K562 (cell line): ENCODE measurements at regions not wholly inside any gene's neighbourhood (a gene's known extent, or its start where the extent isn't known, plus 50 kb on each side); places are given as distances from the start of the nearest gene placed in this dataset.

Source experiments
- ATAC-seq: fragments of 200-7000 bp; cut with Tn5 transposase; 3 replicates; pipeline ENCODE4 v1.9.1; 2020; ENCODE audit warnings: moderate library complexity
- BruUV-seq: library from RNA; stranded (reverse); fragments of 400-500 nt; replicated peaks from 2 replicates; lab custom pipeline; 2021; lab: Mats Ljungman, UMichigan
- CTCF ChIA-PET: fragments of 300-600 bp; formaldehyde crosslinking; extraction: SDS; loops from one replicate; lab custom pipeline; 2021; ENCODE audit warnings: low intra/inter-chr PET ratio; lab: Yijun Ruan, JAX
- POLR2A ChIA-PET: fragments of 300-600, 350-650 bp; sonication (Branson Sonifier 250); formaldehyde crosslinking; extraction: SDS; loops from one replicate; lab custom pipeline; 2021; ENCODE audit warnings: antibody characterized with exemption, inconsistent platforms; lab: Yijun Ruan, JAX
- DNase-seq, 4 experiments: peaks; one replicate each; pipeline versions ENCODE4 v3.0.0 to v3.0.0-alpha.2; 2011 to 2018; ENCODE audit warnings: low spot score in 3 of 4, mixed read lengths in 3 of 4; ENCODE audit errors: extremely low read depth in 1 of 4
- FAIRE-seq: peaks from 2 replicates; lab custom pipeline; 2011; peaks lifted over from hg19 to GRCh38; lab: Jason Lieb, UNC
- H2AFZ ChIP-seq: 2 replicates; pipeline ENCODE4 v1.6.0; 2011; ENCODE audit warnings: low read depth, low read length, control low read depth, inconsistent platforms
- H3K27ac ChIP-seq: fragments of 200-600 bp; 3 replicates; pipeline ENCODE4 v1.8.0; 2011; ENCODE audit warnings: low read depth, mild to moderate bottlenecking, control low read depth, inconsistent platforms, low read length, moderate library complexity, mixed read lengths; ENCODE audit errors: extremely low read depth
- H3K27me3 ChIP-seq, 2 experiments: fragments of 300-600 bp in 1 of 2; 2 replicates in 1 of 2; 3 replicates in 1 of 2; pipeline versions ENCODE4 v1.6.0 to v1.8.0; 2011; ENCODE audit warnings: inconsistent platforms in 2 of 2, low read length in 2 of 2, mild to moderate bottlenecking in 1 of 2, mixed read lengths in 1 of 2, moderate library complexity in 1 of 2; ENCODE audit not compliant: control insufficient read depth in 2 of 2, insufficient read depth in 2 of 2
- H3K36me3 ChIP-seq: fragments of 300-600 bp; 3 replicates; pipeline ENCODE4 v1.8.0; 2011; ENCODE audit warnings: mild to moderate bottlenecking, low read length, inconsistent platforms; ENCODE audit not compliant: control insufficient read depth, insufficient read depth
- H3K4me1 ChIP-seq, 2 experiments: fragments of 200-600 bp in 1 of 2; replicated peaks in 1 of 2; 2 replicates in 1 of 2; 3 replicates in 1 of 2; pipeline versions ENCODE4 v1.5.1 to v1.8.0; 2011; ENCODE audit warnings: inconsistent platforms in 2 of 2, low read length in 2 of 2, mild to moderate bottlenecking in 1 of 2, mixed read lengths in 1 of 2, moderate library complexity in 1 of 2; ENCODE audit not compliant: control insufficient read depth in 2 of 2, insufficient read depth in 2 of 2
- H3K4me2 ChIP-seq: 2 replicates; pipeline ENCODE4 v1.6.1; 2011; ENCODE audit warnings: low read length, control low read depth, inconsistent platforms, mixed read lengths; ENCODE audit not compliant: insufficient read depth
- H3K4me3 ChIP-seq: fragments of 200-600 bp; sonication (generic), shearing (Covaris generic); 2 replicates; pipeline ENCODE4 v1.5.1; 2016; ENCODE audit warnings: control low read depth, inconsistent platforms
- H3K79me2 ChIP-seq: fragments of 200-600 bp; 3 replicates; pipeline ENCODE4 v1.8.0; 2011; ENCODE audit warnings: low read length, inconsistent platforms; ENCODE audit not compliant: control insufficient read depth, insufficient read depth
- H3K9ac ChIP-seq, 2 experiments: 2 replicates each; pipeline versions ENCODE4 v1.6.0 to v1.6.1; 2011; ENCODE audit warnings: low read depth in 2 of 2, low read length in 2 of 2, control low read depth in 1 of 2, inconsistent platforms in 1 of 2, mild to moderate bottlenecking in 1 of 2, mixed read lengths in 1 of 2; ENCODE audit not compliant: insufficient read depth in 1 of 2
- H3K9me1 ChIP-seq: one replicate; pipeline ENCODE4 v1.6.0; 2011; ENCODE audit warnings: inconsistent platforms, mild to moderate bottlenecking, low read length, moderate library complexity; ENCODE audit not compliant: control insufficient read depth, insufficient read depth
- H3K9me3 ChIP-seq: replicated peaks from 2 replicates; pipeline ENCODE4 v1.5.1; 2011; ENCODE audit warnings: low read depth, low read length, inconsistent platforms; ENCODE audit not compliant: control insufficient read depth, insufficient read depth
- H4K20me1 ChIP-seq: replicated peaks from 2 replicates; pipeline ENCODE4 v1.6.1; 2011; ENCODE audit warnings: low read length, inconsistent platforms, mixed read lengths; ENCODE audit not compliant: control insufficient read depth, insufficient read depth
- BACH1 ChIP-seq: fragments of 200-800 bp; sonication (Bioruptor generic); IDR thresholded peaks from 2 replicates; pipeline ENCODE4 v1.6.1; 2016; ENCODE audit warnings: missing genetic modification characterization, missing compliant biosample characterization
- CEBPG ChIP-seq, 3 experiments: fragments of 200-800 bp in 1 of 3; sonication (Bioruptor generic) in 1 of 3; sonication (generic) in 1 of 3; formaldehyde crosslinking in 1 of 3; IDR thresholded peaks in 2 of 3; conservative IDR thresholded peaks in 1 of 3; 2 replicates each; pipeline versions ENCODE4 v1.6.1 to v1.8.0; 2016 to 2022; ENCODE audit warnings: missing compliant biosample characterization in 2 of 3, missing genetic modification characterization in 2 of 3, mild to moderate bottlenecking in 1 of 3, missing genetic modification reagents in 1 of 3
- COPS2 ChIP-seq: fragments of 450-650 bp; conservative IDR thresholded peaks from 2 replicates; pipeline ENCODE4 v1.6.1; 2016; ENCODE audit warnings: mild to moderate bottlenecking, moderate library complexity
- ELF4 ChIP-seq: fragments of 450-650 bp; formaldehyde crosslinking; IDR thresholded peaks from 2 replicates; pipeline ENCODE4 v1.4.0; 2022; ENCODE audit warnings: missing genetic modification characterization
- HIVEP1 ChIP-seq: fragments of 250-450 bp; sonication (Bioruptor Pico); IDR thresholded peaks from 2 replicates; pipeline ENCODE4 v1.4.0; 2020; ENCODE audit warnings: mild to moderate bottlenecking
- HSF4 ChIP-seq: fragments of 250-450 bp; sonication (Bioruptor Pico); IDR thresholded peaks from 2 replicates; pipeline ENCODE4 v2.1.2; 2022; ENCODE audit warnings: mild to moderate bottlenecking, moderate library complexity, borderline replicate concordance
- PCBP1 ChIP-seq: fragments of 200-400 bp; formaldehyde crosslinking; IDR thresholded peaks from 2 replicates; pipeline ENCODE4 v1.6.1; 2018; ENCODE audit warnings: mild to moderate bottlenecking, low read depth, low read length; ENCODE audit not compliant: poor library complexity, severe bottlenecking
- PCBP2 ChIP-seq: fragments of 200-400 bp; formaldehyde crosslinking; IDR thresholded peaks from 2 replicates; pipeline ENCODE4 v1.6.1; 2018; ENCODE audit warnings: low read length, low read depth, mild to moderate bottlenecking, moderate library complexity; ENCODE audit not compliant: poor library complexity, severe bottlenecking
- TBP ChIP-seq: optimal IDR thresholded peaks from 2 replicates; pipeline ENCODE3; 2011; ENCODE audit warnings: low read depth, low read length, improper control_type of control experiment
- ZNF124 ChIP-seq: sonication (generic); formaldehyde crosslinking; IDR thresholded peaks from 2 replicates; pipeline ENCODE4 v1.8.1; 2022; ENCODE audit warnings: missing genetic modification reagents
- ZNF282 ChIP-seq: sonication (generic); formaldehyde crosslinking; IDR thresholded peaks from 2 replicates; pipeline ENCODE4 v1.8.1; 2023; ENCODE audit warnings: missing genetic modification reagents
- ZNF75A ChIP-seq: fragments of 450-650 bp; formaldehyde crosslinking; IDR thresholded peaks from 2 replicates; pipeline ENCODE4 v1.4.0; 2020; ENCODE audit warnings: mild to moderate bottlenecking
- WGBS: fragments of 100-300 bp; shearing (Covaris generic); methylation state at CpG from one replicate; pipeline ENCODE4 v1.1.6; 2016; ENCODE audit warnings: low coverage, mixed read lengths; ENCODE audit not compliant: insufficient coverage; ENCODE audit errors: missing lambda C conversion rate; 5-methylcytosine and 5-hydroxymethylcytosine counted together
- in situ Hi-C: fragments of 300-500 bp; cut with MboI; formaldehyde crosslinking; loops from 4 replicates; pipeline ENCODE4 v1.15.0; 2018; ENCODE audit warnings: inconsistent platforms, mixed read lengths
- intact Hi-C: fragments of 100-400 bp; cut with micrococcal nuclease; formaldehyde crosslinking; loops from 2 replicates; pipeline ENCODE4 v1.14.2; 2022
- TF ChIP-seq, protein P1 (sequence below): fragments of 450-650 bp; IDR thresholded peaks from 2 replicates; pipeline ENCODE4 v1.6.1; 2016

DNA sequence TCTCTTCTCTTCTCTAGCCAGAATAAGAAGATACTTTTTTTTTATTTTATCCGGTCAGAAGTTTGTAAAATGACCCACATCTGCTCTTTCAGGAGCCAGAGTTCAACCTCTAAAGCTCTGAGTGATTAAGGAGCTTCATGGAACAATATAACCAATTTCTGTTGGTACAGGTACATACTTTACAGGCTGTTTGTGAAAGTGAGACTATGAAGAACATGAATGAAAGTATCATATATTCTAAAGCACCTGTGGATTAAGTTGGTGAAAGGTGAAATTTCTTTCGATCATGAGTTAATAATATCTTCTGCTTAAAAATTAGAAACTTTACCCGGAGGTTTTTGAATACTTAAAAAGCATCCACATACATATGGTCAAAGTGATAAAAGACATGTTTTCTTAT lies 65.2 kb downstream of the DMRT2 start:
- TF ChIP-seq HIVEP1 (CRISPR knock-in tag) (no peak), PCBP2 (no peak), CEBPG (CRISPR knock-in tag; IDR thresholded peaks at IDR 0.05) (no peak), CEBPG (tag; conservative IDR thresholded peaks at IDR 0.05 in 1 of 2, IDR thresholded peaks at IDR 0.05 in 1 of 2) (no peak), ELF4 (no peak), HSF4 (CRISPR knock-in tag) (no peak), PCBP1 (no peak), ZNF282 (CRISPR knock-in tag) (no peak), TBP (no peak), ZNF75A (CRISPR knock-in tag) (no peak), COPS2 (no peak), BACH1 (tag) (no peak), ZNF124 (CRISPR knock-in tag) (no peak)
- TF ChIP-seq, protein P1, sequence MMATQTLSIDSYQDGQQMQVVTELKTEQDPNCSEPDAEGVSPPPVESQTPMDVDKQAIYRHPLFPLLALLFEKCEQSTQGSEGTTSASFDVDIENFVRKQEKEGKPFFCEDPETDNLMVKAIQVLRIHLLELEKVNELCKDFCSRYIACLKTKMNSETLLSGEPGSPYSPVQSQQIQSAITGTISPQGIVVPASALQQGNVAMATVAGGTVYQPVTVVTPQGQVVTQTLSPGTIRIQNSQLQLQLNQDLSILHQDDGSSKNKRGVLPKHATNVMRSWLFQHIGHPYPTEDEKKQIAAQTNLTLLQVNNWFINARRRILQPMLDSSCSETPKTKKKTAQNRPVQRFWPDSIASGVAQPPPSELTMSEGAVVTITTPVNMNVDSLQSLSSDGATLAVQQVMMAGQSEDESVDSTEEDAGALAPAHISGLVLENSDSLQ = no peak
- TF ChIP-seq, all 486 proteins: peak for 0
- H4K20me1 ChIP-seq = no peaks in the 10 kb centered on the region
- FAIRE-seq = no peak
- H3K79me2 ChIP-seq = no peaks in the 10 kb centered on the region
- no peak overlapping the region for H2AFZ ChIP-seq
- 2% methylated on average over 3 of the region's 3 CpGs for WGBS
- in situ Hi-C loops = no loop called here
- H3K4me2 ChIP-seq = no peak overlapping the region
- no peaks in the 10 kb centered on the region for H3K4me1 ChIP-seq
- no peak for ATAC-seq
- H3K36me3 ChIP-seq = no peaks in the 10 kb centered on the region
- H3K9me3 ChIP-seq = no peaks in the 10 kb centered on the region
- ChIA-PET POLR2A (no interaction called here), CTCF (no interaction called here)
- intact Hi-C loops = no loop called here
- H3K27ac ChIP-seq = no peak overlapping the region
- H3K9ac ChIP-seq = no peak overlapping the region
- DNase-seq = no peak
- no TSS peak for BruUV-seq
- no peak overlapping the region for H3K4me3 ChIP-seq
- no peaks in the 10 kb centered on the region for H3K9me1 ChIP-seq
- H3K27me3 ChIP-seq = no peaks in the 10 kb centered on the region
